ENCODE measurements at regions not wholly inside any gene's neighbourhood (a gene's known extent, or its start where the extent isn't known, plus 50 kb on each side); places are given as distances from the start of the nearest gene placed in this dataset.
"Not testable (repeated sequence)": the region's sequence is repeated elsewhere in the genome, so short reads cannot be mapped to it uniquely, and the experiment has no call there.

DNA sequence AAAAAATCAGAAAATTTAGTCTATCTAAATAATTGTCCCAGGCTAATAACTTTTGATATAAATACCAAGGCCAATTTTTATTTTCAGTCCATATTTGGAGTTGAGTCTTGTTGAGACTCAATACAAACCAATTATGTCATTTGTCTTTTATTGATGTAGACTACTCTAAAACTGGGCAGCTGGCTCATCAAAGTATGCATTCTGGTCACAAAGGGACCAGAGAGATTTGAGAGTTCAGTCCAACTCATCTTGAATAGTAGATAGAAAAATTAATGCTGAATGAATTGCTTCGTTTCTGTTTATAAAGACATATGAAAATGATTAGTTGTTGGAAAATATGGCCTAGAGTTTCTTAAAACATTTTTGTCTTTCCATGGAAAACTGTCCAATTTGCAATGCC, 412.5 kb upstream of the KLHL4 start:
- H3K27ac Mint-ChIP-seq: no peak overlapping the region
- TF ChIP-seq, protein P1, sequence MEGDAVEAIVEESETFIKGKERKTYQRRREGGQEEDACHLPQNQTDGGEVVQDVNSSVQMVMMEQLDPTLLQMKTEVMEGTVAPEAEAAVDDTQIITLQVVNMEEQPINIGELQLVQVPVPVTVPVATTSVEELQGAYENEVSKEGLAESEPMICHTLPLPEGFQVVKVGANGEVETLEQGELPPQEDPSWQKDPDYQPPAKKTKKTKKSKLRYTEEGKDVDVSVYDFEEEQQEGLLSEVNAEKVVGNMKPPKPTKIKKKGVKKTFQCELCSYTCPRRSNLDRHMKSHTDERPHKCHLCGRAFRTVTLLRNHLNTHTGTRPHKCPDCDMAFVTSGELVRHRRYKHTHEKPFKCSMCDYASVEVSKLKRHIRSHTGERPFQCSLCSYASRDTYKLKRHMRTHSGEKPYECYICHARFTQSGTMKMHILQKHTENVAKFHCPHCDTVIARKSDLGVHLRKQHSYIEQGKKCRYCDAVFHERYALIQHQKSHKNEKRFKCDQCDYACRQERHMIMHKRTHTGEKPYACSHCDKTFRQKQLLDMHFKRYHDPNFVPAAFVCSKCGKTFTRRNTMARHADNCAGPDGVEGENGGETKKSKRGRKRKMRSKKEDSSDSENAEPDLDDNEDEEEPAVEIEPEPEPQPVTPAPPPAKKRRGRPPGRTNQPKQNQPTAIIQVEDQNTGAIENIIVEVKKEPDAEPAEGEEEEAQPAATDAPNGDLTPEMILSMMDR (IDR thresholded peaks at IDR 0.05; ENCODE audit: unreplicated experiment): no peak
- no peak overlapping the region for H3K4me3 Mint-ChIP-seq
- H3K4me1 Mint-ChIP-seq: no peaks in the 10 kb centered on the region
- no peaks in the 10 kb centered on the region for H3K27me3 Mint-ChIP-seq (ENCODE audit: low read depth)
- H3K36me3 Mint-ChIP-seq: no peaks in the 10 kb centered on the region
- DNase-seq (ENCODE audit: low spot score in 2 of 2, unreplicated experiment in 2 of 2): no peak
- no peaks in the 10 kb centered on the region for H3K9me3 Mint-ChIP-seq

DNA sequence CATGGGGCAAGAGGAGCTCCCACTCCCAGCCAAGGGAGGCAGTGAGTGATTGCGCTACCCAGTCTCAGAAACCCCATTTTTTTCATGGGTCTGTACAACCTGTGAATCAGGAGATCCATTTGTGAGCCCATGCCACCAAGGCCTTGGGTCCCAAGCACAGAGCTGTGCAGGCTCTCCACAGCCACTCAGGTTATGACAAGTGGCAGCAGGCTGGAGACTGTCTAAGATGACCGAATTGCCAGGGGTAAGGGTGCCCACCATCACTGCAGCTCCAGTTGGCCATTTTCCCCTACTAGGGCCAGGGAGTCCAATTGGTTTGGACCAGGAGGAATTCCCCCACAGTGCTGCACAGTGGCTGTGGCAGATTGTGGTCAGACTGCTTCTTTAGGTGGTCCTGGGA, 407.5 kb upstream of the KLHL4 start:
- Mint-ChIP-seq H3K4me3 (no peak overlapping the region), H3K4me1 (no peaks in the 10 kb centered on the region), H3K9me3 (peaks cover 27% of the 10 kb centered on the region), H3K27me3 (ENCODE audit: low read depth) (no peaks in the 10 kb centered on the region), H3K36me3 (no peaks in the 10 kb centered on the region), H3K27ac (no peak overlapping the region)
- no peak for DNase-seq (ENCODE audit: low spot score in 2 of 2, unreplicated experiment in 2 of 2)
- TF ChIP-seq, protein P1 (IDR thresholded peaks at IDR 0.05; ENCODE audit: unreplicated experiment): no peak

DNA sequence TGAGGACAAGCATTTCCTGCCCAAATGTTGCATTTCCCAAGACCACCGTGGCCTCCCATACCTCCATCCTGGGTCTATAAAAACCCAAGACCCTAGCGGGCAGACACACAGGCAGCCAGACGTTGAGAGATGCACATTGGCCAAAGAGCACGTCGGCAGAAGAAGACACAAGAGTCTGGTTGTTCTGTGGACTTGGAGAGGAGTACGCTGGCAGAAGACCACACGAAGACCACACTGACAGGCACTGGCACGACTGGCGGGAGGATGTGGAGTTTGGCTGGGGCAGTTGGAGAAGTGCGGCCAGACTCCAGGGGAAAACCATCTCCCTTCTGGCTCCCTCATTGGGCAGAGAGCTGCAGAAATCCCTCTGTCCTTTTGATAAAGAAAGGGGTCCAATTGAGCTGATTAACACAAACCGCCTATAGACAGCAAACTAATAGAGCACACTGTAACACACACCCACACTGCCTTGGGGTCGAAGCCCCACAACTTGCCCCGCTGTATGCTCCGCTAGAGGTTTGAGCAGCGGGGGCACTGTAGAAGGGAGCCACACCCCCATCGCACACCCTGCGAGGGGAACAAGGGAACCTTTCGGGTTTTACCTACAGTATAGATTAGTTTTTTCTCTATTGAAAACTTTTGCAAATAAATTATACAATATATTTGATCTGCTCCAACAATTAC, 376.7 kb upstream of the KLHL4 start:
- TF ChIP-seq, protein P1 (IDR thresholded peaks at IDR 0.05; ENCODE audit: unreplicated experiment): no peak
- no peaks in the 10 kb centered on the region for H3K27me3 Mint-ChIP-seq (ENCODE audit: low read depth)
- DNase-seq (ENCODE audit: low spot score in 2 of 2, unreplicated experiment in 2 of 2): no peak
- no peaks in the 10 kb centered on the region for H3K9me3 Mint-ChIP-seq
- no peak overlapping the region for H3K4me3 Mint-ChIP-seq
- no peak overlapping the region for H3K27ac Mint-ChIP-seq
- no peaks in the 10 kb centered on the region for H3K36me3 Mint-ChIP-seq
- H3K4me1 Mint-ChIP-seq: no peaks in the 10 kb centered on the region

DNA sequence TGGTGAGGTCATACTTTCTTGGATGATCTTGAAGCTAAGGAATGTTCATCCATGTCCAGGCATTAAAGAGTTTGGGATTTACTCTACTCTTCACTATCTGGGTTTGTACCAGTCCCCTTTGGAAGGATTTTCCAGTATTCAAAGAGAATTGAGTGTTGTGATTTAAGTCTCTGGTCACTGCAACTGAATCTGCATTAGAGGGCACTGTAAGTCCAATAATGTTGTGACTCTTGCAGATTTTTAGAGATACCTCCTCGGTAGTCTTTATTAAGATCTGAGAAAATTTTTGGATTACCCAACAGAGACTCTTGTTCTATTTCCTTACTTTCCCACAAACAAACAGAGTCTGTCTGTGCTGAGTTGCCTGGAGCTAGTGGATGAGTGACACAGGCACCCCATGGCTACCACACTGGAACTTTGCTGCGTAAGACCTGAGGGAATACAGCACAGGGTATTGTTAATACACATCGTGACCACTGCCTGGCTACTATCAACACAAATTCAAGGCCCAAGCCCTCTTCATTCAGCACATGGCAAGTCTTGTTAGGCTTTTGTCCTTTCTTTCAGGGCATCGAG, 357.1 kb upstream of the KLHL4 start:
- Mint-ChIP-seq H3K4me1 (no peaks in the 10 kb centered on the region), H3K27me3 (ENCODE audit: low read depth) (no peaks in the 10 kb centered on the region), H3K9me3 (peaks cover 20% of the 10 kb centered on the region), H3K27ac (no peak overlapping the region), H3K4me3 (no peak overlapping the region), H3K36me3 (no peaks in the 10 kb centered on the region)
- DNase-seq (ENCODE audit: low spot score in 2 of 2, unreplicated experiment in 2 of 2): no peak
- TF ChIP-seq, protein P1 (IDR thresholded peaks at IDR 0.05; ENCODE audit: unreplicated experiment): no peak

DNA sequence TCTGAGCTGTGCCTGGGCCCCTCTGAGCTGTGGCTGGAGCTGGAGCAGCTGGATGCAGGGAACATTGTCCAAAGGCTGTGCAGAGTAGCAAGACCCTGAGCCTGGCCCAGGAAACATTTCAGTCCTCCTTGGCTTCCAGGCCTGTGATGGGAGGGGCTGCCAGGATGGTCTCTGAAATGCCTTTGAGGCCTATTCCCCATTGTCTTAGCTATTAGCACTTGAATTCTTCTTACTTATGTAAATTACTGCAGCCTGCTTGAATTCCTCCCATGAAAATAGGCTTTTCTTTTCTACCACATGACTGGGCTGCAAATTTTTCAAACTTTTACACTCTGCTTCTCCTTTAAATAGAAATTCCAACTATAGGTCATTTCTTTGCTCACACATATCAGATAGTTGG, 349.8 kb upstream of the KLHL4 start:
- no peak overlapping the region for H3K4me3 Mint-ChIP-seq
- no peak overlapping the region for H3K27ac Mint-ChIP-seq
- H3K9me3 Mint-ChIP-seq: peaks cover 14% of the 10 kb centered on the region
- no peaks in the 10 kb centered on the region for H3K4me1 Mint-ChIP-seq
- no peak for DNase-seq (ENCODE audit: low spot score in 2 of 2, unreplicated experiment in 2 of 2)
- TF ChIP-seq, protein P1 (IDR thresholded peaks at IDR 0.05; ENCODE audit: unreplicated experiment): no peak
- H3K27me3 Mint-ChIP-seq (ENCODE audit: low read depth): no peaks in the 10 kb centered on the region
- H3K36me3 Mint-ChIP-seq: no peaks in the 10 kb centered on the region

DNA sequence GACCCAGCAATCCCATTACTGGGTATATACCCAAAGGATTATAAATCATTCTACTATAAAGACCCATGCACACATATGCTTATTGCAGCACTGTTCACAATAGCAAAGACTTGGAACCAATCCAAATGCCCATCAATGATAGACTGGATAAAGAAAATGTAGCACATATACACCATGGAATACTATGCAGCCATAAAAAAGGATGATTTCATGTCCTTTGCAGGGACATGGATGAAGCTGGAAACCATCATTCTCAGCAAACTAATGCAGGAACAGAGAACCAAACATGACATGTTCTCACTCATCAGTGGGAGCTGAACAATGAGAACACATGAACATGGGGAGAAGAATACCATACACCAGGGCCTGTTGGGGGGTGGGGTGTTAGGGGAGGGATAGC, 339.6 kb upstream of the KLHL4 start:
- H3K27me3 Mint-ChIP-seq (ENCODE audit: low read depth); H3K36me3 Mint-ChIP-seq; H3K4me1 Mint-ChIP-seq; H3K9me3 Mint-ChIP-seq; H3K4me3 Mint-ChIP-seq; H3K27ac Mint-ChIP-seq; DNase-seq (ENCODE audit: low spot score in 2 of 2, unreplicated experiment in 2 of 2): not testable (repeated sequence)
